Mesendoderm (in vitro differentiated cells): ENCODE measurements at regions not wholly inside any gene's neighbourhood (a gene's known extent, or its start where the extent isn't known, plus 50 kb on each side); places are given as distances from the start of the nearest gene placed in this dataset.

Source experiments
- DNase-seq: peaks from one replicate; pipeline ENCODE4 v3.0.0; 2013
- H2AK5ac ChIP-seq: 2 replicates; pipeline ENCODE4 v1.6.1; 2013; ENCODE audit warnings: low read length, inconsistent platforms
- H2BK120ac ChIP-seq: 2 replicates; pipeline ENCODE4 v1.6.1; 2013; ENCODE audit warnings: low read depth, mild to moderate bottlenecking, low read length, moderate library complexity, mixed read lengths
- H2BK15ac ChIP-seq: replicated peaks from 2 replicates; pipeline ENCODE4 v1.6.1; 2013; ENCODE audit warnings: low read depth, mild to moderate bottlenecking, moderate library complexity
- H2BK5ac ChIP-seq: 2 replicates; pipeline ENCODE4 v1.6.1; 2013; ENCODE audit warnings: low read length, inconsistent platforms
- H3K18ac ChIP-seq: 2 replicates; pipeline ENCODE4 v1.6.1; 2013; ENCODE audit warnings: mild to moderate bottlenecking, low read length, mixed read lengths
- H3K23ac ChIP-seq: one replicate; pipeline ENCODE4 v1.6.1; 2013; ENCODE audit warnings: low read length
- H3K27ac ChIP-seq: 2 replicates; pipeline ENCODE4 v1.5.1; 2013; ENCODE audit warnings: low read depth, mild to moderate bottlenecking, inconsistent platforms, low read length, moderate library complexity
- H3K27me3 ChIP-seq: 2 replicates; pipeline ENCODE4 v1.6.1; 2013; ENCODE audit warnings: low read length, control low read depth, mild to moderate bottlenecking, inconsistent platforms; ENCODE audit not compliant: insufficient read depth, poor library complexity
- H3K36me3 ChIP-seq: 2 replicates; pipeline ENCODE4 v1.6.1; 2013; ENCODE audit warnings: low read length, inconsistent platforms; ENCODE audit not compliant: control insufficient read depth, insufficient read depth
- H3K4ac ChIP-seq: one replicate; pipeline ENCODE4 v1.6.1; 2013; ENCODE audit warnings: low read depth, mild to moderate bottlenecking, low read length, moderate library complexity
- H3K4me1 ChIP-seq: 2 replicates; pipeline ENCODE4 v1.6.1; 2013; ENCODE audit warnings: low read depth, low read length, inconsistent platforms; ENCODE audit not compliant: control insufficient read depth
- H3K4me2 ChIP-seq: 2 replicates; pipeline ENCODE4 v1.6.1; 2013; ENCODE audit warnings: low read length
- H3K4me3 ChIP-seq: 2 replicates; pipeline ENCODE4 v1.5.1; 2013; ENCODE audit warnings: mild to moderate bottlenecking, low read length
- H3K56ac ChIP-seq: one replicate; pipeline ENCODE4 v1.6.1; 2013; ENCODE audit warnings: low read length
- H3K79me1 ChIP-seq: 2 replicates; pipeline ENCODE4 v1.6.1; 2013; ENCODE audit warnings: low read length, inconsistent platforms
- H3K79me2 ChIP-seq: 2 replicates; pipeline ENCODE4 v1.6.1; 2013; ENCODE audit warnings: mild to moderate bottlenecking, low read length; ENCODE audit not compliant: control insufficient read depth, insufficient read depth
- H3K9ac ChIP-seq: 2 replicates; pipeline ENCODE4 v1.6.1; 2013; ENCODE audit warnings: low read length, inconsistent platforms
- H4K5ac ChIP-seq: one replicate; pipeline ENCODE4 v1.6.1; 2013; ENCODE audit warnings: low read length
- H4K8ac ChIP-seq: one replicate; pipeline ENCODE4 v1.6.1; 2013; ENCODE audit warnings: low read depth, mild to moderate bottlenecking, control low read depth, low read length, moderate library complexity
- WGBS: extraction: QIAGEN DNeasy Blood & Tissue Kit; methylation state at CpG from one replicate; pipeline ENCODE4 v1.1.7; 2013; ENCODE audit warnings: low lambda C conversion rate, missing lambda C conversion rate; ENCODE audit not compliant: insufficient coverage; ENCODE audit errors: extremely low coverage; 5-methylcytosine and 5-hydroxymethylcytosine counted together

- Histone ChIP-seq H3K56ac (no peak overlapping the region), H3K9ac (no peak overlapping the region), H2BK15ac (no peak overlapping the region), H3K79me2 (no peaks in the 10 kb centered on the region), H2AK5ac (no peak overlapping the region), H3K27me3 (no peaks in the 10 kb centered on the region), H3K23ac (no peak overlapping the region), H4K5ac (no peak overlapping the region), H2BK5ac (no peak overlapping the region), H3K36me3 (no peaks in the 10 kb centered on the region), H3K4ac (no peak overlapping the region), H4K8ac (no peak overlapping the region), H2BK120ac (no peak overlapping the region), H3K27ac (no peak overlapping the region), H3K79me1 (no peaks in the 10 kb centered on the region), H3K4me1 (no peaks in the 10 kb centered on the region), H3K18ac (no peak overlapping the region), H3K4me3 (no peak overlapping the region), H3K4me2 (no peak overlapping the region)
- no peak for DNase-seq
- no CpG with 5 or more reads among the region's 1 CpG for WGBS
These were observed 760.6 kb downstream of the EDEM1 start for GRCh38 chr3:5948084-5948483.

- H3K4me3 ChIP-seq, result no peak overlapping the region
- no peak for DNase-seq
- no peaks in the 10 kb centered on the region for H3K79me2 ChIP-seq
- no peak overlapping the region for H3K4me2 ChIP-seq
- no peak overlapping the region for H3K9ac ChIP-seq
- no peak overlapping the region for H2BK120ac ChIP-seq
- H3K27ac ChIP-seq, result no peak overlapping the region
- H2BK5ac ChIP-seq, result no peak overlapping the region
- no peak overlapping the region for H3K56ac ChIP-seq
- H4K5ac ChIP-seq, result no peak overlapping the region
- no peaks in the 10 kb centered on the region for H3K4me1 ChIP-seq
- no peak overlapping the region for H2AK5ac ChIP-seq
- no peak overlapping the region for H3K4ac ChIP-seq
- H3K36me3 ChIP-seq, result no peaks in the 10 kb centered on the region
- no peaks in the 10 kb centered on the region for H3K27me3 ChIP-seq
- no peak overlapping the region for H3K18ac ChIP-seq
- H3K23ac ChIP-seq, result no peak overlapping the region
- no peak overlapping the region for H2BK15ac ChIP-seq
- no peaks in the 10 kb centered on the region for H3K79me1 ChIP-seq
- WGBS, result 100% methylated on average over 1 of the region's 3 CpGs
- no peak overlapping the region for H4K8ac ChIP-seq
These were observed 763.5 kb downstream of the EDEM1 start for GRCh38 chr3:5951026-5951425.

DNA sequence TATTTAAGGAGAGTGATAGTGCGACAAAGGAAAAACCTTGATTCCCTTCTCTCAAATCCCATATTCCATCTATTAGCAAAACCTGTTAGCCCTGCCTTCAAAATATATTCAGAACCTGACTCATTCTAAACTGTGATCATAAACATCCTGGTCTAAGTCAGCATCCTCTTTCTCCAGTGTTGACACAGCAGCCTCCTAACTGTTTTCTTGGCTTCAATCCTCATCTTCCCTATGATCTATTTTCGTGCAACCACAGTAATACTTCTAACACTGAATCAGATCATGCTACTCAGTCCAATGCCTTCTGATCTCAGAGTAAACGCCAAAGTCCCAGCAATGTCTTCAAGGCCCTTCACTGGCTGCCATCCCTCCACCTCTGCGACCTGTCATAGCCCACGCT is 785.1 kb downstream of the EDEM1 start:
- no peaks in the 10 kb centered on the region for H3K4me1 ChIP-seq
- no peak overlapping the region for H3K27ac ChIP-seq
- H3K56ac ChIP-seq, result no peak overlapping the region
- H2AK5ac ChIP-seq, result no peak overlapping the region
- no peak overlapping the region for H3K18ac ChIP-seq
- WGBS, result no CpG with 5 or more reads among the region's 5 CpGs
- H2BK5ac ChIP-seq, result no peak overlapping the region
- H3K9ac ChIP-seq, result no peak overlapping the region
- no peak overlapping the region for H3K23ac ChIP-seq
- no peak overlapping the region for H4K5ac ChIP-seq
- H3K4me3 ChIP-seq, result no peak overlapping the region
- no peaks in the 10 kb centered on the region for H3K36me3 ChIP-seq
- DNase-seq, result no peak
- H3K79me2 ChIP-seq, result no peaks in the 10 kb centered on the region
- H3K27me3 ChIP-seq, result no peaks in the 10 kb centered on the region
- H3K4me2 ChIP-seq, result no peak overlapping the region
- no peak overlapping the region for H4K8ac ChIP-seq
- H3K79me1 ChIP-seq, result no peaks in the 10 kb centered on the region
- no peak overlapping the region for H2BK120ac ChIP-seq
- no peak overlapping the region for H2BK15ac ChIP-seq
- no peak overlapping the region for H3K4ac ChIP-seq

GRCh38 chr3:5974630-5975322 is 787.3 kb downstream of the EDEM1 start:
- Histone ChIP-seq H3K36me3 (no peaks in the 10 kb centered on the region), H2BK15ac (no peak overlapping the region), H3K4ac (no peak overlapping the region), H3K79me2 (no peaks in the 10 kb centered on the region), H2BK5ac (no peak overlapping the region), H3K4me2 (no peak overlapping the region), H3K56ac (no peak overlapping the region), H3K79me1 (no peaks in the 10 kb centered on the region), H3K27ac (no peak overlapping the region), H2AK5ac (no peak overlapping the region), H3K4me3 (no peak overlapping the region), H2BK120ac (no peak overlapping the region), H4K8ac (no peak overlapping the region), H3K9ac (no peak overlapping the region), H3K18ac (no peak overlapping the region), H4K5ac (no peak overlapping the region), H3K4me1 (no peaks in the 10 kb centered on the region), H3K23ac (no peak overlapping the region), H3K27me3 (no peaks in the 10 kb centered on the region)
- WGBS, result no CpG with 5 or more reads among the region's 3 CpGs
- DNase-seq, result no peak

- H4K5ac ChIP-seq, result no peak overlapping the region
- no peak for DNase-seq
- H2AK5ac ChIP-seq, result no peak overlapping the region
- no peaks in the 10 kb centered on the region for H3K36me3 ChIP-seq
- no peaks in the 10 kb centered on the region for H3K27me3 ChIP-seq
- H3K4me1 ChIP-seq, result no peaks in the 10 kb centered on the region
- H3K79me2 ChIP-seq, result no peaks in the 10 kb centered on the region
- H2BK15ac ChIP-seq, result no peak overlapping the region
- H4K8ac ChIP-seq, result no peak overlapping the region
- no peaks in the 10 kb centered on the region for H3K79me1 ChIP-seq
- no peak overlapping the region for H3K27ac ChIP-seq
- H3K9ac ChIP-seq, result no peak overlapping the region
- H3K4me3 ChIP-seq, result no peak overlapping the region
- H2BK5ac ChIP-seq, result no peak overlapping the region
- no peak overlapping the region for H3K18ac ChIP-seq
- no peak overlapping the region for H2BK120ac ChIP-seq
- H3K56ac ChIP-seq, result no peak overlapping the region
- no peak overlapping the region for H3K4ac ChIP-seq
- no peak overlapping the region for H3K4me2 ChIP-seq
- no CpG with 5 or more reads among the region's 8 CpGs for WGBS
- no peak overlapping the region for H3K23ac ChIP-seq
These were observed 789.8 kb downstream of the EDEM1 start for GRCh38 chr3:5977331-5977730.

- no peak overlapping the region for H3K4ac ChIP-seq
These were observed 793.0 kb downstream of the EDEM1 start for GRCh38 chr3:5980475-5980874.

More at GRCh38 chr3:5980475-5980874, 793.0 kb downstream of the EDEM1 start:
- no peak overlapping the region for H3K23ac ChIP-seq
- no peaks in the 10 kb centered on the region for H3K36me3 ChIP-seq
- H2AK5ac ChIP-seq, result no peak overlapping the region
- no peak for DNase-seq
- H3K9ac ChIP-seq, result no peak overlapping the region
- H3K79me2 ChIP-seq, result no peaks in the 10 kb centered on the region
- H2BK5ac ChIP-seq, result no peak overlapping the region
- H4K8ac ChIP-seq, result no peak overlapping the region
- H3K4me3 ChIP-seq, result no peak overlapping the region
- no peaks in the 10 kb centered on the region for H3K4me1 ChIP-seq
- H3K27ac ChIP-seq, result no peak overlapping the region
- no peak overlapping the region for H3K18ac ChIP-seq
- H2BK15ac ChIP-seq, result no peak overlapping the region
- no peak overlapping the region for H4K5ac ChIP-seq
- no peaks in the 10 kb centered on the region for H3K79me1 ChIP-seq
- no peak overlapping the region for H3K4me2 ChIP-seq
- WGBS, result no CpG with 5 or more reads among the region's 3 CpGs
- no peak overlapping the region for H3K56ac ChIP-seq
- H3K27me3 ChIP-seq, result no peaks in the 10 kb centered on the region
- H2BK120ac ChIP-seq, result no peak overlapping the region
